K562 (cell line): ENCODE measurements at regions not wholly inside any gene's neighbourhood (a gene's known extent, or its start where the extent isn't known, plus 50 kb on each side); places are given as distances from the start of the nearest gene placed in this dataset.

Source experiments
- ASH1L ChIP-seq: fragments of 450-650 bp; IDR thresholded peaks from 2 replicates; pipeline ENCODE4 v1.6.1; 2018; ENCODE audit warnings: borderline replicate concordance, mild to moderate bottlenecking, low read depth; ENCODE audit not compliant: partially characterized antibody
- BRCA1 ChIP-seq, 2 experiments: fragments of 450-650 bp in 1 of 2; sonication (generic) in 1 of 2; formaldehyde crosslinking in 1 of 2; IDR thresholded peaks; 2 replicates each; pipeline versions ENCODE4 v1.5.0 to v1.6.1; 2017 to 2020; ENCODE audit warnings: mild to moderate bottlenecking in 1 of 2, missing genetic modification reagents in 1 of 2
- CHD1 ChIP-seq: fragments of 200-600 bp; sonication (generic); IDR thresholded peaks from one replicate; pipeline ENCODE4 v1.6.1; 2012; ENCODE audit warnings: mild to moderate bottlenecking, moderate library complexity, low read length, inconsistent platforms
- EGR1 ChIP-seq: fragments of 450-650 bp; conservative IDR thresholded peaks from 2 replicates; pipeline ENCODE4 v1.6.1; 2017; ENCODE audit warnings: mild to moderate bottlenecking
- EZH2 ChIP-seq: IDR thresholded peaks from 2 replicates; pipeline ENCODE4 v1.6.1; 2012; ENCODE audit warnings: low read depth, mild to moderate bottlenecking, inconsistent platforms, low read length, borderline replicate concordance
- GABPA ChIP-seq: fragments of 200-800 bp; sonication (Bioruptor generic); conservative IDR thresholded peaks from 2 replicates; pipeline ENCODE4 v1.6.1; 2016; ENCODE audit warnings: low read depth, missing genetic modification characterization, missing compliant biosample characterization
- HDAC2 ChIP-seq: fragments of 450-650 bp; IDR thresholded peaks from 2 replicates; pipeline ENCODE4 v1.6.1; 2016; ENCODE audit warnings: mild to moderate bottlenecking
- IRF2 ChIP-seq: sonication (generic); formaldehyde crosslinking; IDR thresholded peaks from 2 replicates; pipeline ENCODE4 v1.8.1; 2022; ENCODE audit warnings: mild to moderate bottlenecking, missing genetic modification reagents
- NELFE ChIP-seq: IDR thresholded peaks from 2 replicates; pipeline ENCODE4 v1.6.1; 2011; ENCODE audit warnings: mild to moderate bottlenecking; ENCODE audit not compliant: insufficient read depth, insufficient read length
- POLR2A ChIP-seq: fragments of 450-650 bp; conservative IDR thresholded peaks from 2 replicates; pipeline ENCODE4 v1.6.1; 2016
- SIX5 ChIP-seq, 2 experiments: IDR thresholded peaks; 2 replicates each; pipeline ENCODE4 v1.6.1; 2011; ENCODE audit warnings: low read length in 2 of 2, borderline replicate concordance in 1 of 2, low read depth in 1 of 2, mild to moderate bottlenecking in 1 of 2, moderate library complexity in 1 of 2; ENCODE audit not compliant: insufficient read depth in 1 of 2
- SMC3 ChIP-seq: conservative IDR thresholded peaks from 2 replicates; pipeline ENCODE4 v1.6.1; 2011; ENCODE audit warnings: low read depth, low read length, improper control_type of control experiment; ENCODE audit not compliant: insufficient read depth
- TF ChIP-seq, protein P1 (sequence below): sonication (generic); formaldehyde crosslinking; IDR thresholded peaks from 2 replicates; pipeline ENCODE4 v1.5.0; 2020; ENCODE audit warnings: missing genetic modification reagents
- TF ChIP-seq, protein P2 (sequence below), 3 experiments: fragments of 200-800 bp in 1 of 3; sonication (Bioruptor generic) in 1 of 3; sonication (generic) in 1 of 3; formaldehyde crosslinking in 1 of 3; IDR thresholded peaks; 2 replicates each; pipeline versions ENCODE4 v1.6.1 to v1.8.0; 2016 to 2022; ENCODE audit warnings: mild to moderate bottlenecking in 2 of 3, missing compliant biosample characterization in 2 of 3, missing genetic modification characterization in 2 of 3, missing genetic modification reagents in 1 of 3

DNA sequence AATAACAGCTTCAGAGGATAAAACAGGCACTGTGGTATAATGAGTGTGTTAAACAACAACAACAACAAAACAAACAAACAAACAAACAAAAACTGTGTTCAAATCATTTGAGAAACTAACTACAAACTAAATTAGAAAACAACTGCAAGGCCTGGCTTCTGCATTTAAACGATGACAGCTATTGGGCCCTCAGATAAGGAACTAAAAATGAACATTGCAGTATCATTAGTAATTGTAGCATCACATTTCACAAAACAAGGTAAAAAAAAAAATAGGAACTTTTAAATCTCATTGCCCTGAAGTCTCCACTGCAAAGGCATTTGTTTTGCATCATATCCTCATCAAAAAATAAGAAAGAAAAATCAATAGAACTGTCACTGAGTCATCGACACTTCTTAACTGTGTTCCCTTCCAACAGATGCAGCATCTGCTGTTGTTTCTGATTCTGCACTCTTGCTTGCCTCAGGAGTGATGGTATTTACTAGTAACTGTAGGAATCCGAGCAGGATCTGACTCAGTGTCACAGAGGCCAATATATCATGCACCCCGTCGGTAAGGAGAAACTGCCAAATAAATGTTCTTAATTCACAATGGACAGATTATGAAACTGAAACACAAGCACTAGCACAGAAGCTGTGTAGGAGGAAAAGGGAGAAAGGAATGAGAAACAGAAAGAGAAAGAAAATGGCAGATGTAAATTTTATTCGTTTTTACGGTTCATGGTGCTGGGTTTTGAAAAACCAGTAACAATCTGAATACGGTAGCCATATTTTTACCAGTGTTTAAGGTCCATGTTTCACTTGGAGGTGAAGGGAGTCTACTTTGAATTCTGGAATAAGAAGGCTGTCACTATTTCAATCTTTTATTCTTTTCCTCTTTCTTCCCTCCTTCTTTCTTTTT is 365.7 kb upstream of the EPHA7 start:
- TF ChIP-seq, protein P1, sequence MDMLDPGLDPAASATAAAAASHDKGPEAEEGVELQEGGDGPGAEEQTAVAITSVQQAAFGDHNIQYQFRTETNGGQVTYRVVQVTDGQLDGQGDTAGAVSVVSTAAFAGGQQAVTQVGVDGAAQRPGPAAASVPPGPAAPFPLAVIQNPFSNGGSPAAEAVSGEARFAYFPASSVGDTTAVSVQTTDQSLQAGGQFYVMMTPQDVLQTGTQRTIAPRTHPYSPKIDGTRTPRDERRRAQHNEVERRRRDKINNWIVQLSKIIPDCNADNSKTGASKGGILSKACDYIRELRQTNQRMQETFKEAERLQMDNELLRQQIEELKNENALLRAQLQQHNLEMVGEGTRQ = no peak
- TF ChIP-seq SIX5 (IDR thresholded peaks at IDR 0.05; ENCODE audit: borderline replicate concordance in 1 of 2, insufficient read depth in 1 of 2, low read depth in 1 of 2, low read length in 2 of 2) = no peak
- TF ChIP-seq HDAC2 = no peak
- TF ChIP-seq ASH1L = no peak
- no peak for TF ChIP-seq NELFE
- no peak for TF ChIP-seq EGR1
- no peak for TF ChIP-seq BRCA1 (IDR thresholded peaks at IDR 0.05)
- TF ChIP-seq BRCA1 (CRISPR knock-in tag; IDR thresholded peaks at IDR 0.05) = no peak
- TF ChIP-seq POLR2A = no peak
- no peak for TF ChIP-seq IRF2
- TF ChIP-seq SMC3 = no peak
- no peak for TF ChIP-seq GABPA (tag)
- TF ChIP-seq EZH2 = no peak
- TF ChIP-seq CHD1 = no peak
- TF ChIP-seq, protein P2, sequence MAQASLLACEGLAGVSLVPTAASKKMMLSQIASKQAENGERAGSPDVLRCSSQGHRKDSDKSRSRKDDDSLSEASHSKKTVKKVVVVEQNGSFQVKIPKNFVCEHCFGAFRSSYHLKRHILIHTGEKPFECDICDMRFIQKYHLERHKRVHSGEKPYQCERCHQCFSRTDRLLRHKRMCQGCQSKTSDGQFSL (CRISPR knock-in tag; IDR thresholded peaks at IDR 0.05) = no peak
- TF ChIP-seq, protein P2 (tag; IDR thresholded peaks at IDR 0.05) = no peak
